HG03280 (cell line): ENCODE measurements at regions not wholly inside any gene's neighbourhood (a gene's known extent, or its start where the extent isn't known, plus 50 kb on each side); places are given as distances from the start of the nearest gene placed in this dataset.

Experiments used
- ATAC-seq: cut with Tn5 transposase; IDR thresholded peaks from one replicate; pipeline ENCODE4 v1.9.1; 2021; ENCODE audit warnings: mild to moderate bottlenecking, moderate library complexity; ENCODE audit not compliant: unreplicated experiment

DNA sequence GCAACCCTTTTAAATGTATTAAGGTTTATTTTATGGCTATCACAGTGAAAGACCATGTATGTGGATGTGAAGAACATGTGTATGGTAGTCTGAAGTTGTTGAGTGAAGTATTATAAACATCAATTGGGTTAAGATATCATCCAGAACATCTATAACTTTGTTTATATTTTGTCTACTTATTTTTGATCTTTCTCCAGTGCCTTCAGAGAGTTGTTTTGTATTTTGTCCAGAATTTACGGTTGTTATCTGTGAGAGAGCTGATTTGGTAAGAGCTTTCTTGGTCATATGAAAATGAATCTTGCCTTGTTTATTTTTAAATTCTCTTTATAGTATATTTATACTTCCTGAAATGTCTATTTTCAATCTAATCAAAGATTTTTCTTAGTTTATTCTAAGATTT is 573.7 kb upstream of the POU3F3 start:
- no peak for ATAC-seq

DNA sequence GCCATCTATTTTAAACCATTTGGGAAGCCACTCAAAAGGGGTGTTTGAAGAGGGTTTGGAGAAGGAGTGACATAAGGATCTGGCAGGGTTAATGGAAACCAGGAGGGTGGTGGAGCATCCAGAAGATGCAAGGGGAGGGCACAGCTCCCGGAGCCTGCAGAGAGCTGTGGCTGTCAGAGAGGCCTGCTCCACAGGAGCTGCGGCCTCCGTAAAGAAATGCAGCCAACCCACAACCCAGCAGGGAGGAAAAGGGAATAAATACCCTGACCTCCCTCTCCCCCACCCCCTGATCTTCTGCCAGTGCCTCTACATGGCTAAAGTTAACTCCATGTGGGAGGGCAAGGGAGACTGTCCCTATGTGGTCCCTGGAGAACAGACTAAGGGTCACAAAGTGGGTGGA is 567.1 kb upstream of the POU3F3 start:
- ATAC-seq, result no peak

DNA sequence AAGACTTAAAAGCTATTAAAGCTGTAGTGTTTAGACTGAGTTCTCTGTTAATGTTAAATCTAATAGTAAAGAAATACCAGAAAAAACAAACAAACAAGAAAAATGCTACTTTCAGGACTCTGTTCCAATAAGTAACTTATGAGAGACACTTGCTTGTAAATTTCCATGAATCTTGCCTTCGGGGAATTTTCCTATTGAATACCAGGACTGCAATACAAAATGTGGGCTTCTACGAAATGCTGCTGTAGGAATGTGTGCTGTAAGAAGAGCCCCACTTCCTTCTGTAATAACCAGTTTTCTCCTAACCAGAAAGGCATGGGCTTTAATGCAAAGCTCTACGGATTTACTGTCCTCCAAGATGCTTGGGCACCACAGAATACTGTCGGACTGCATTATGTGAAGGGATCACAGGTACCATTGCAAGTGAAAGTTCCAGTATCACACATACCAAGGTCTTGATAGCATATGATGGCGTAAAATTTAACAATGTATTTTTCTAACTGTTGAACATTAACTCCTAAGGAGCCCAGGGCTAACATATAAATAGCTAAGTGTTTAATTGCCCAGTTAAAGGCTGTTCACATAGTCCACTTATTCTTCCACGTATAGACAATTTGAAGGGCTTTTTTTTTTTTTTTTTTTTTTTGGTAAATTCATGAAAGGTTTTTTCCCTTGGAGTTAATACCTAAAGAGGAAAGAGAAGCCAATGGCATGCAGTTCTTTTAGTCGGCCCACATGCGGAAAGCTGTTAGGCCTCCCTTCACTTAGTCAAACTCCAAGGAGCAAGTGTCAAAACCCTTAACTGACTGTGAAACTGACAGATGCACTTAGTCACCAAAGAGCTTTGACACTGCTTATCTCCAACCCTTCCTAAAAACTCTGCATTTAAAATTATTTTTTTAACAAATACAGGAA is 564.0 kb upstream of the POU3F3 start:
- ATAC-seq, result no peak

DNA sequence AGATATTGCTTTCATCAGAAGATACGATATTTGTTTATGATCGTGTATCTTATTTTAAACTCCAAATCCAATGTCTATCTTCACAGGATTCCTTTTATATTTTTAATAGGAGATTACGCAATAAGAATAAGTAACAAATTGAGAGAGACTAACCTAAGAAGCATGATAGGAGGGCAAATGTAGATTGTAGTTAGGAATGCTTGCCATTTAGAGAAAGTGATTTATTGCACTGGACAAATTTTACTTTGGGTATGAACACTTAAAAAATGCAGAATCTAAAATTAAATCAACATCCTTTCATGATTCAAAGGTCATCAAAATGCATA is 563.4 kb upstream of the POU3F3 start:
- ATAC-seq, result no peak

DNA sequence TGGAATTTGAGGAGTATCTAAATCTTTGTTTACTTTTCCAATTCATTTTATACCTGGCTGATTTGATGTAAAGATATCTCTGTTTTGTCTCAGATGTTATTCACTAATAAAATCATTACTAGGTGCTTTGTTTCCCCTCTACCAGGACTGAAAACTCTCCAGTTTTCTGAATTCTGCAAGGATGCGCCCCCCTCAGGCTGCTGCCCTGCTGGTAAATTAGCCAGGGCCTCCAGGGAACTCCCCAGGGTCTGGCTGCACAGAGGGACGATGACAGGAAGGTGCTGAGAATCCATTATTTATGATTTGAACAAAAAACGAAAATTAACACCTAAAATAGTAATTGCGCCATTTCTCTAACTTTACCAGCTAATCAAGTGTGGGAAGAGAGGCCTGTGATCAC is 541.2 kb upstream of the POU3F3 start:
- no peak for ATAC-seq

DNA sequence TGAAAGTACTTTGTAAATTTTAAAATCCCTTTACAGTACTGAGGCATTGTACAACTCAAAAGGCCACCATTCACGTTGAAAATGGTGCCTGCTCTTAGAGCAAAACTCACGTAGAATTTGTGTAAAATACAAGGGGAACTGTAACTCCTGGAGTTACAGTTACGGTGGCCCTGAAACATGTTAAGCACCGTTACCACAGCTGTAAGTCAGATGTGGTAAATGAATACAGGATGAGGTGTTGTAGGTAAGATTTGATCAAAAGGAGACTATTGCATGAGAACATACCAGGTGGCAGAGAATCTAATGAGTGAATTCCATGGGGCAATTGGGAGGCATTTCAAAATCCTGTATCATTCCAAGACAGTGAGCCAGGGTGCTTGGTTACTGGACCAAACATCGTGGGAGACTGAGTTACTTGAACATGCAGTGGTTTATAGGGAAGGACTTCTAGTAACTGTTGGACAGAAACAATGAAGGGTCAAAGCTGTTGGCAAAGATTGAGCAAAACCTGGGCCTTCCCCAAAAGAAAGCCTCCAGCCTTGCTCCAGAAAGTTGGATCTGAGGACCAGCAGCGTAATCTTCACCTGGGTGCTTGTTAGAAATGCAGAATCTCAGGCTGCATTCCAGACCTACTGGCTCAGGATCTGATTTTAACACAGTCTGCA is 535.8 kb upstream of the POU3F3 start:
- ATAC-seq, result no peak

DNA sequence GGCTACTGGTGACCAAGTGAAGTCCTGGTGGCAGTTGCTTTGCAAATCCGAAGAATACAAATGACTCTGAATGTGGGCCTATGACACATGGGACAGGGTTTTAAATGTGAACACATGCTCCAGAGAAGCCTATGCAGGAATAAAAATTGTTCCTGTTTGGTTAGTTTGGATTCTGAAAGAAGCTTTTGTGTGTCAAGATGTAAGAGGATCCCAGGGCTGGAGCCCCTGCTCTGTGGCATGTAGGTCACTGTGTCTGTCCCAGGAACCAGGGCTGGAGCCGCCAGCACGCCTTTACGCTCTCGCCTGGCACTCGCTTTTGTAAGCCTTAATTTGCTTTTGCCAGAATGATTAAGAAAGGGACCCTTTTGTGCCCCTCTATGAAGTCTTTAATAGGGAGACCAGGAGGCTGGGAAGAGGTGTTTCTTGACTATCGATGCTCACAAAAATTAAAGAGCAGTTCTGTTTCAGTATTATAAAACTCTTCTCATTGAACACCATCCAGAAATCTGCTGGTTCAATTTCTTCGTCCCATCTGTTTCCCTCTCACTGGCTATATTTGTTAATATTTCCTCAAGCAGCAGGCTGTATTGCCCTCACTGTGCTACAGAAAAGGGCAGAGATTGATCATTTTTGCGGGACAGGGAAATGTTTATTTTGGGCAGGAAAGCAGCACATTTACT is 532.7 kb upstream of the POU3F3 start:
- no peak for ATAC-seq

DNA sequence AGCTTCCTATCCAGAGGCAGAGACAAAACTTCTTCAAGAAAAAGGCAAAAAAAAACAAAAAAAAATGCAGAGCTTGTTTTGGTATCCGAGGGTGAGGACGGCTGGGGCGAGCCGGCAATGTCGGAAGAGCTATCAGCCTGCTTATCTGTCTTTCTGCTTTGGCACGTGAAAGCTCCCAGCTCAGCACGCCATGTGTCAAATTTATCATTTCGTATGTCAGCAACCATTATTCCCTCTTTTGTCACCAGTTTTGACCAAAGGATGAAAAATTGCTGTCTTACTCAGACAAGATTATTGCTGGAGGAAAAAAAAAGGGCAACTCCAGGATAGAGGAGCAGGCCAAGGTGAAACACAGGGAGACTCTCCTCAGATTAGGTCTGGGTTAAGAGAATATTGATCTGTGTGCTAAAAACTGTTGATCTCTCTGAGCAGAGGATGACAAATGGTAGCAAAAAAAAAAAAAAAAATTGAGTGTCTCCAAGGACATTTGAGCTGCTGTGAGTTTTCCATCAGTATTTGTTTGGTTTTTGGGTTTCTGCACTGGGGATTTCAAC is 532.0 kb upstream of the POU3F3 start:
- no peak for ATAC-seq

DNA sequence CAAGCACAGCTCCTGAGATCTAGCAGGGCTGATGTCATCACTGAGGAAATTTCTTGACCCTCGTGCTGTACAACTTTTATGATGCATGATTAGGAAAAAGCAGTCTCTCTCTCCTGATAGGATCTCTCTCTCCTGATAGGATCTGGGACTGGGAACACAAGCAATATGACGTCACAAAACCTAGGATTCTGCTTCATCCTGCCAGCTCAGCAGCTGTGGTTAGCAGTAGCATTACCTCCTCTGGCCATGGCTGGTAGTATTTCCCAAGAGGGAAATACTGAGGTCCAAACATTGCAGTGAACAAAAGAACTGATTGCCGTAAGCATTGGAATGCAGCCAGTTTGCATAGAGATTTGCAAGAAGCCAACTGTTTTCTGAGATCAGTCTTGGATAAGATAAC is 521.2 kb upstream of the POU3F3 start:
- no peak for ATAC-seq

DNA sequence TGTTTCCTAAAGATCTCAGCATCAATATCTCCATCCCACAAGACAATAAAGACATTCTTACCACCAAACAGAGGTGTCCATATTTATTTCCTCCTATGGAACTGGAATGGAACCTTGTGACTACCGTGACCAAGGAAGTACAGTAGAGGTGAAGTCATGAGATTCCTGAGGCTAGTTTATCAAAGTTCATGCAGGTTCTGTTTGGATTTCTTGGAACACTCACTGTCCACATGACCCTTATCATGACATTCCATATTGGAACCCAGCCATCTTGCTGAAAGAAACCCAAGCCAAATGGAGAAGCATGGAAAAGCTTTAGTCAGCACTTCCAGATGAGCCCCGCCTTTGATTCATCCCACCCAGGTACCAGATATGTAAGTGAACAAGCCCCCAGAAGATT is 516.0 kb upstream of the POU3F3 start:
- no peak for ATAC-seq

DNA sequence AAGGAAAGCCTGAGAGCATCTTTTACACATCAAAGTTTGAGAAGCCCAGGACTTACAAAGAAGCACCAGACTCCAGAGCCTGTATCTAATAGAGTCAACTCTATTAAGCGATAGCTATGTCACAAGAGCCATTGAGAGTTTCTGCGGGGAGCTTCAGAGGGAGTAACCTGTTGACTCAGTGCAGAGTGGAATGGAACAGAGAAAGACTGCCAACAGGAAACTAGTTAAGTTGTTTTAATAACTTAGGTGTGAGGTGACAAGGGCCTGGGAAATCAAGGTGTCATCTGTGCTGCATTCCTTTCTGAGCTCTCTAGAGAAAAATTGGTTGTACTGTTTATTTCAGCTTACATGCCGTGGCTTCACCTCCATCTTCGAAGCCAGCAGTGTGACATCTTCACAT is 513.8 kb upstream of the POU3F3 start:
- no peak for ATAC-seq

DNA sequence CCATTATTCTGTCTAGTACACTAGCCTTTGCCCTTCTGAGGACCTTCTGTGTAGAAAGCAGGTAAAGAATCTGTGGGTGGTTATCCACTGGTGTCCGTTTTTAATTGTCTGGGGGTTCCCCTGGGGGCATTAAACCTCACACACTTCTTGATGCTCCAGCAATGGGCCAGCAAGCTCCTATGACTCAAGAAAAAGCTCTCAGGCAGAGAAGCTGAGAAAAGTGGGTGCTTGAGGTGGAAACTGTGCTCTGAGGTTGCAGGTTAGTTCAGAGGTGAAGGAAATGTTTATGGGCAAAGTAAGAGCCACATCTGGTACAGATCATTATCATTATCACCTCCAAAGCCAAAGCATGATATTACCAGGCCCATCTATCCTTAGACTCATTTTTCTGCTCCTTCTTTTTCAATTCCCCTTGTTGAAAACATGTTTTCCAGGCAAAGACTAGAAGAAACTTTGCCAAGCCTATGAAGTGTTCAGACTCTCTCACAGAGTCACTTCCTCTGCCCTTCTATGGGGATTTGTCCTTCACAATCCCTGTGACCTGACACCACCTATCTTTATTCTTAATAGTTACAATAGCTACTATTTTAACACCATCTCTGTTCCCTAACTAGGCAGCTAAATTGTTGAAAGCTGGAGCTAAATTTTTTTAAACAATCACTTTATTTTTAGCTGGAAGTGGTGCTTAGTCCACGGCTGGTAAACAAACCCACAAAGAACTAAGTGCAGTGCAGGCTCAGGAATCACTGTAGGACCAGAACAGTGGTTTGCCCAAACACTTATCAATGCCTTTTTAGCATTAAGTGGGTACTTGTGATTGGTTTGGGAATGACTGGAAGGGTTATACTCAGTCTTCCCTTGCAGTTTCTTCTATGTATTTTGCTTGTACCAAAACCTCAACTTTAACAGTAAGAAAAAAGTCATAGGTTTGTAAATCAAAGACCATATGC is 512.8 kb upstream of the POU3F3 start:
- ATAC-seq, result no peak

DNA sequence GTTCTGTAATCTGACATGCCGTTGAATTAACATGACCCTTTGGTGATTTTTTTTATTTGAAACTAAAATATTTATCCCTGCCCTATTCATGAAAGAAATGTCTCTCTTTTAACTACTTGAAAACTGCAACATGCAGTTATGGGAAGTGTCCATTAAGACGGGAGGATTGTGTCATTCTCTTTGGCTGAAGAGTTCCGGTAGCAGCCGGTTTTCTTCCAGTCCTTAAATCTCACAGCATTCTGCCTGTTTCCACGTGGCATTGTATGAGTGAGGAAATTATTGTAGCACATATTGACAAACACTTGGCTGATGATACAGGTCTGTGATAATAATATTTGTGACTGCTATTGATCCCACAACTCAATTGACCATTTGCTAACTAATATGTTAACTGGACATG is 509.6 kb upstream of the POU3F3 start:
- ATAC-seq, result no peak

DNA sequence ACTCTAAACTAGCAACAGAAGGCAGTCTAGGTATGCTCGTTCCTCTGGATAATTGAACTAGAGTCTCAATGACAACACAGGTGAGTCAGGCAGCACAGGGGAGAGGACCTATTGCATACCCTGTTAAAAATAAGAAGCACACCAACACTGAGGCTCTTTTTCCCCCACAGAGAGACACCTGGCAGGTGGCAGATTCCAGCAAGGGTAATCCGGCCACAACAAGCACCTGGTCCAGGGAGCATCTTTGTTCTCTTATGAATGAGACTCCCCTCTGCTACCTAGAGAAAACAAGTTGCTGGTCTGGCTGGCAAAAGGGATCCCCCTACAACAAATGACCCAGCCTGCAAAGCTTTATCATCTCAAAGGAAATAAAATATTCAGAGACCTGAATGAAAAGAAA is 508.9 kb upstream of the POU3F3 start:
- no peak for ATAC-seq

DNA sequence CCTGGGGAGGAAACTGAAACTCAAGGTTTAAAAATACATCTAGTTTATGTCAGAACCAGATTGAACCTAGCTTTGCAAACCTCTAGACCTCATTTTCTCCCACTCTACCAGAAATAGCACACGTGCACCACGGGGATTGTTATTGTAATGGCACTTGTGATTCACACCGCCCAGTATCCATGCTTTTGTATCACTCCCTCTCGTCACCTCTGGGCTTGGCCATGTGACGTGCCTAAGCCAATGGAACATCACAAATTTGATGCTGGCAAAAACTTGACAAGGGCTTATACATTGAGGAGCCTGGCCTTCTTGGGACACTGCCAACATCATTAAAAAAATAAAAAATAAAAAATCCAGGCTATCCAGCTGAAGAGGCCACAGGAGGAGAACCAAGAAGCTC is 495.8 kb upstream of the POU3F3 start:
- ATAC-seq, result no peak

DNA sequence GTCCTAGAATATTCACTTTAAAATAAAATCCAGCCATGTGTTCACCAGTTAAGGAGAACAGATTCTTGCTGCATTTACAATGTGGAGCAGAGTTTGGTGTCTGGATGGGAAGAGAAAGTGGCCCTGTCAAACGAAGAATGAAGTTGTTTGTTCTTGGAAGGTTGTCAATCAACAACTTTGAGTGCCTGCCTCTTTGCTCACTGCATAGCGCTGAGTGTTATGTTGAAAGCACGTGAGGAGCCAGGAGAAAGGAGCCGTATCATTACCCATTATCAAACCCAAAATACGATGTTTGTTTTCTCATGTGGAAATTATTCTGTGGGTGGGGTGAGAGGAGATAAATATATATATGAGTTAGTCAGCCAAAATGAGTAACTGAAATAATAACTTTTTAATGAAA is 492.5 kb upstream of the POU3F3 start:
- ATAC-seq, result no peak

DNA sequence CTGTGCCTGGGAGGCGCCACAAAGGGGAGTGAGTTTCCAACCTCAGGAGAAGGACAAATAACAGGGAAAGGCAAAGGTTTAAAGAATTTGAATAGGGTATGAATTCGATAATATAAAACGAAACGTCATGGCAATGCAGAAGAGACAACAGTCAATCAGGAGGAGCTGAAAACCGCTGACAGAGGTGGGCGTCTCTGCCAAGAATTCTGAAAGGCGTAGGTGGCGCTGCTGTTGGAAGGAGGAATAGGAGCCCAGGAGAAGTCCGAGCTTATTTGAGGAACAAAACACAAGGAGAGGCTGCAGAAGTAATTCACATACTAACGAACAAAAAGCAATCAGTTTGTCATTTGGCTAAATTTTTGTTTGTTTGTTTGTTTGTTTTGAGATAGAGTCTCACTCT is 485.8 kb upstream of the POU3F3 start:
- ATAC-seq, result no peak

DNA sequence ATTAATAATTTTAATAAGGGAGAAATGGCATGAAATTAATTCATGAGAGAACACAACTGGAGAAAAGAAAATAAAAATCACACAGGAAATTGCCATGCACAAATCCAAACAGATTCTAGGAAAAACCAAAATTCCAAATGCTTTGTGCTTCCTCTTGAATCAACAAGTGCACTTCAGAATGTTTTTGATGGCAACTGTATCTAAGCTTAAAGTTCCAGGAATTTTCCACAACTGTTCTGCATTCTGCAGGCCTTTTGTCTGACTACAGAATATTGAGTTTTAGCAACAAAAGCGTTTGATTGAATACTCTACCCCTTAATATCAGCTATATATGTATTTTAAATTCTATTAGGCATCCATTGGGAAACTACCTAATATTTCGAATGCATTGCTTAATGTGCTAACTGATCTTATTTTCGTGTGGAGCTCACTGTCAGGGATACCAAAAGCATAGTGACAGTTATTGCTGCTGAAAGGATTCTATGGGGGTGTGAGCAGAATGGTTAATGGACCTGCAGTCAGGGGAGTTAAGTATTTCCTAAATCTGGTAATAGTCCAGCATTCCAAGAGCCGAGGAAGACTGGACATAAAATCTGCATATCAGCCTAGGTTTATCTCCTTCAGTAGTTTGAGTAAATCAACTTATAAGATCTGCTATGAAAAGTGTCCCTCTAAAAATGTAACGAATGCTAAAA is 482.7 kb upstream of the POU3F3 start:
- ATAC-seq, result no peak

DNA sequence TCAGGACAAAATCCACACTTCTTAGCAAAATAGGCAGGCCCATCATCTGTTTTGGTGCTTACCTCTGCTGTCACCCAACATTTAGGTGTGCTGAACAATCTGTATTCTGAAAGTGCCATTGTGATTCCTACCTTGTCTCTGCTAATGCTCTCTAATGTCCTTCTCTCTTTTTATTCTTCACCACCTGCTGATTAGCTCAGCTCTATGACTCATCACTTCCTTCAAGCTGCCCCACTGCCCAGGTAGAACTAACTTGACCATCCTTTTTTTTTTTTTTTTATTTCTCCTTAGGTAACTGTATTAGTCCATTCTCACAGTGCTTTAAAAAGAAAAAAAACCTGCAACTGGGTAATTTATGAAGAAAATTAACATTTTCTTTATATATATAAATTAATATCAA is 478.7 kb upstream of the POU3F3 start:
- no peak for ATAC-seq

DNA sequence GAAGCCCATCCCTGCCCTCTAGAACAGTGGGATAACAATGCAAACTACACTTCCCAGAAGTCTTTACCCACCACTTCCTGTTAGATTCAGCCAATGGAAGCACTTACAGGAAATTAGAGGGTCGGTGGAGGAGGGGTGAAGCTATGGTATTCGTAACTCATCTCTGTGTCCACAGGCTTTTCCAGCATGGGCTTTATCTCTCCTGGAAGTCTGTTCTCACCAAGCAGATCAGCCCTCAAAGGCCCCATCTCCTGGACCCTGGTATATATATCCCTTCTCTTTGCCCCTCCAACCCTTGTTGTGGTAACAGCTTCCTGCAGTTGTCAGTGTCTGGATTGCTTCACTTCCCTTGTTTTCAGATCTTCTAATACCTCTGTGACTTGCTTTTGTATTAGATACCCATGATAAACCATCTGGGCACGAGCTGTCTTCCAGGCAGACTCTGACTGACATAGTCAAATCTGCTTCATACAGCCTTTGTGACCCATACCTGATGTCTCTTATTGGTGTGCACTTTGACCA is 475.0 kb upstream of the POU3F3 start:
- no peak for ATAC-seq
